ENCODE measurements at regions not wholly inside any gene's neighbourhood (a gene's known extent, or its start where the extent isn't known, plus 50 kb on each side); places are given as distances from the start of the nearest gene placed in this dataset.

- no peak for DNase-seq
- H3K27me3 ChIP-seq: no peaks in the 10 kb centered on the region
- H3K4me1 ChIP-seq: no peaks in the 10 kb centered on the region
- H3K9ac ChIP-seq (ENCODE audit: low read depth in 2 of 2, low read length in 2 of 2): no peak overlapping the region
- H3K4me3 ChIP-seq: no peak overlapping the region
- no peaks in the 10 kb centered on the region for H3K9me3 ChIP-seq
- H3K27ac ChIP-seq: no peak overlapping the region
- intact Hi-C loops (cut with DNase I): no loop called here
- TF ChIP-seq CTCF (IDR thresholded peaks at IDR 0.05): no peak
- H3K36me3 ChIP-seq: no peaks in the 10 kb centered on the region
Observed at GRCh38 chr1:63223426-63223825, 98.9 kb upstream of the FOXD3 start.

- no peaks in the 10 kb centered on the region for H3K27me3 ChIP-seq
- DNase-seq: no peak
- H3K4me3 ChIP-seq: no peak overlapping the region
- TF ChIP-seq CTCF (IDR thresholded peaks at IDR 0.05): no peak
- H3K27ac ChIP-seq: no peak overlapping the region
- intact Hi-C loops (cut with DNase I): no loop called here
- H3K9me3 ChIP-seq: no peaks in the 10 kb centered on the region
- H3K36me3 ChIP-seq: no peaks in the 10 kb centered on the region
- no peaks in the 10 kb centered on the region for H3K4me1 ChIP-seq
- H3K9ac ChIP-seq (ENCODE audit: low read depth in 2 of 2, low read length in 2 of 2): no peak overlapping the region
Observed at GRCh38 chr1:63230722-63231121, 91.6 kb upstream of the FOXD3 start.

GRCh38 chr1:63238721-63239120 is 83.6 kb upstream of the FOXD3 start:
- TF ChIP-seq CTCF (IDR thresholded peaks at IDR 0.05): no peak
- no peaks in the 10 kb centered on the region for H3K27me3 ChIP-seq
- no peak for DNase-seq
- no peak overlapping the region for H3K4me3 ChIP-seq
- H3K4me1 ChIP-seq: no peaks in the 10 kb centered on the region
- no peaks in the 10 kb centered on the region for H3K36me3 ChIP-seq
- H3K9ac ChIP-seq (ENCODE audit: low read depth in 2 of 2, low read length in 2 of 2): no peak overlapping the region
- intact Hi-C loops (cut with DNase I): no loop called here
- no peaks in the 10 kb centered on the region for H3K9me3 ChIP-seq
- H3K27ac ChIP-seq: no peak overlapping the region

- Histone ChIP-seq H3K27ac (no peak overlapping the region), H3K4me3 (no peak overlapping the region), H3K27me3 (no peaks in the 10 kb centered on the region), H3K36me3 (no peaks in the 10 kb centered on the region), H3K4me1 (no peaks in the 10 kb centered on the region), H3K9ac (ENCODE audit: low read depth in 2 of 2, low read length in 2 of 2) (no peak overlapping the region), H3K9me3 (no peaks in the 10 kb centered on the region)
- DNase-seq: no peak
- TF ChIP-seq CTCF (IDR thresholded peaks at IDR 0.05): no peak
- intact Hi-C loops (cut with DNase I): no loop called here
Observed at GRCh38 chr1:63245186-63245585, 77.2 kb upstream of the FOXD3 start.

- Histone ChIP-seq H3K4me3 (no peak overlapping the region), H3K9me3 (no peaks in the 10 kb centered on the region), H3K27ac (no peak overlapping the region), H3K9ac (ENCODE audit: low read depth in 2 of 2, low read length in 2 of 2) (no peak overlapping the region), H3K27me3 (no peaks in the 10 kb centered on the region), H3K4me1 (no peaks in the 10 kb centered on the region), H3K36me3 (no peaks in the 10 kb centered on the region)
- DNase-seq: no peak
- no peak for TF ChIP-seq CTCF (IDR thresholded peaks at IDR 0.05)
- intact Hi-C loops (cut with DNase I): no loop called here
Observed at GRCh38 chr1:63248216-63248615, 74.2 kb upstream of the FOXD3 start.

GRCh38 chr1:63255153-63255552 is 67.2 kb upstream of the FOXD3 start:
- no peak for DNase-seq
- Histone ChIP-seq H3K27me3 (no peaks in the 10 kb centered on the region), H3K9me3 (no peaks in the 10 kb centered on the region), H3K9ac (ENCODE audit: low read depth in 2 of 2, low read length in 2 of 2) (no peak overlapping the region), H3K4me3 (no peak overlapping the region), H3K27ac (no peak overlapping the region), H3K4me1 (no peaks in the 10 kb centered on the region), H3K36me3 (no peaks in the 10 kb centered on the region)
- no peak for TF ChIP-seq CTCF (IDR thresholded peaks at IDR 0.05)
- intact Hi-C loops (cut with DNase I): no loop called here

Measured in colonic mucosa (tissue), 4 donors.